Ecto neural progenitor cell (in vitro differentiated cells): ENCODE measurements at regions not wholly inside any gene's neighbourhood (a gene's known extent, or its start where the extent isn't known, plus 50 kb on each side); places are given as distances from the start of the nearest gene placed in this dataset.
"Not testable (repeated sequence)": the region's sequence is repeated elsewhere in the genome, so short reads cannot be mapped to it uniquely, and the experiment has no call there.

Experiments
- DNase-seq: peaks from one replicate; pipeline ENCODE4 v3.0.0-alpha.2; 2018; ENCODE audit warnings: low spot score

DNA sequence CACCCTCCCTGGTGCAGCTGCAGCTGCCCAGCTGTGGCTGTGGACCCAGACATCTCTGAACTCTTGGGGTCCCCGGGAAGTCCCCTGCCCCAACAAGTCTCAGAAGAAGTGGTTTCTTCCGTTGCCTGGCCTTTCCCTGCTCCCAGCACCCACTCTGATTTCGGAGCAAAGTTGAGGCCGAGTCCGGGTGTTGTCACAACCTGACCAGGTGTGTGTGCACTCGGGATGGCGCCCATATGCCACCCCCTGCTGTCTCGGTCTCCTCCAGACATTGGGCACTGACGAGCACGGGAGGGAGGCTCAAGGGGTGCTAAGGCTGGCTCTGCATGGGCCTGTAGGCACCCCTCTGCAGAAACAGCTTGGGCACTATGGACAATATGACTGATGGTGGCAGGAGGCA, 1055.3 kb downstream of the REEP3 start:
- DNase-seq = no peak

- not testable (repeated sequence) for DNase-seq
Measured at GRCh38 chr10:64578757-64579156, 1057.6 kb downstream of the REEP3 start.

GRCh38 chr10:64586934-64587503, 1065.8 kb downstream of the REEP3 start:
- DNase-seq = no peak

- DNase-seq = no peak
Measured at GRCh38 chr10:64594072-64594471, 1072.9 kb downstream of the REEP3 start.

DNA sequence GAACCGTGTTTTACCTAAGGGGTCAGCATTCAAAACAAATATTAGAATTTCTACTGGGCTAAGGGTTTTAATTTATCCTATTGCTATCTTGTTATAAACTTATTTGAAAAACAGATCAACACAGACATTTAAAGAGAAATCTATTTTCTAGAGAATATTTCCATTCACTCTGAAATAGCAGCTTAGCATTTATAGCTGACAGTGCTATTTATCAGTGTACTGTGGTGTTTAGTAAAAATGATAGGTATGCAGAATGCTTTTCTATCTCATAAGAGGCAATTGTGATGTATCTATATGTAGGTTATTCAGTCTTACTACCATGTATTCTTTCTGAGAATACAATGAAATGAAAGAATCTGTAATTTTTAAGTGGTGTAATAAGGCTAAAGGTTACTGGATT, 1077.4 kb downstream of the REEP3 start:
- DNase-seq = no peak

DNA sequence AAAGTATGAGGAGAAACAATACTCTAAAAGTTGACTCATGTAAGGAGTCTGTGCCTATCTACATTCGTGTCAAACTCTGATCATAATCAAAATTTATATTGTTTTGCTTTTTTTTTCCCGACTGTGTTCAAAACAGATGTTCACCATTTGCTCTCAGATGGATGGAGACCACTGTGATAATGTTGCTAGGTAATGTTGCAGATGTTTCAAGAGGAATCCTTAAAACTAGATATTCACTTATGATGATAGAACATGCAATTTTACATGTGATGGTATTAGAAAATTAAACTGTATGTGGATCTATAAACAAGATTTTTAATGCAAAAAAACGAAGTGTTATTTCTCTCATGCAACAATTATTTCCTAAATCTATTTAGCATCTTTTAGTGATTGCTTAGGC, 1080.1 kb downstream of the REEP3 start:
- no peak for DNase-seq

- DNase-seq = no peak
Measured at GRCh38 chr10:64617085-64617484, 1095.9 kb downstream of the REEP3 start.

GRCh38 chr10:64619102-64619501, 1097.9 kb downstream of the REEP3 start:
- DNase-seq = no peak

GRCh38 chr10:64626924-64627323, 1105.7 kb downstream of the REEP3 start:
- no peak for DNase-seq

- DNase-seq = no peak
Measured at GRCh38 chr10:64630534-64630933, 1109.3 kb downstream of the REEP3 start.

DNA sequence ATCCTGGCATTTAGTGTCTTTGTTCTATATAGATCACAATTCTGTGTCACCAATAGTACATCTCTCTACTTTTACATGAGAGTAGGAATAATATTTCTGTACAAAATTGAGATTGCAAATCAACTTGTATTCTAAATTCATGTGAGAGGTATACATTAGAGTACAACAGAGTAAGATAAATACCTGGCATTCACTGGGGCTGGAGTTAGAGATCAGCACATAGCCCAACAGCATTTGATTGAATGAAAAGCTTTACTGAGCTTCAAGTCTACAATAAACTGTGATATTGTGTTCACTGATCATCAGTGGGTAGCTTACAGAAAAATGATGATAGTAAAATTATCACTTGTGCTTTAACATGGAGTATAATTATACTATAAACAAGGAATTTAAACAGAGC, 1114.7 kb downstream of the REEP3 start:
- DNase-seq = no peak

- no peak for DNase-seq
Measured at GRCh38 chr10:64636461-64636860, 1115.3 kb downstream of the REEP3 start.

GRCh38 chr10:64637939-64638338, 1116.7 kb downstream of the REEP3 start:
- no peak for DNase-seq

- DNase-seq = no peak
Measured at GRCh38 chr10:64648915-64649314, 1127.7 kb downstream of the REEP3 start.

GRCh38 chr10:64658528-64658927, 1137.3 kb downstream of the REEP3 start:
- DNase-seq = no peak

- no peak for DNase-seq
Measured at GRCh38 chr10:64659311-64659710, 1138.1 kb downstream of the REEP3 start.

GRCh38 chr10:64682043-64682442, 1160.8 kb downstream of the REEP3 start:
- DNase-seq = no peak

GRCh38 chr10:64690194-64690593, 1169.0 kb downstream of the REEP3 start:
- DNase-seq = no peak

DNA sequence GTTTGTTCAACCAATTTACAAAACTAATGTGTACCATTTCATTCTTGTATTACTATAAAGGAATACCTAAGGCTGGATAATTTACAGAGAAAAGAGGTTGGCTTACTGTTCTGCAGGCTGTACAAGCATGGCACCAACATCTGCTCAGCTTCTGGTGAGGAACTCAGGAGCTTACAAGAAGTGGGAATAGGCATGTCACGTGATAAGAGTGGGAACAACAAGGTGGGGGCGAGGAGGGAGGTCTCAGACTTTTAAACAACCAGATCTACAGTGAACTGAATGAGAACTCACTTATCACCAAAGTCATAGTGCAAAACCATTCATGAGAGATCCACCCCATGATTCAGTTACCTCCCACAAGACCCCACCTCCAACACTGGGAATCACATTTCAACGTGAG, 1178.0 kb downstream of the REEP3 start:
- DNase-seq = no peak

DNA sequence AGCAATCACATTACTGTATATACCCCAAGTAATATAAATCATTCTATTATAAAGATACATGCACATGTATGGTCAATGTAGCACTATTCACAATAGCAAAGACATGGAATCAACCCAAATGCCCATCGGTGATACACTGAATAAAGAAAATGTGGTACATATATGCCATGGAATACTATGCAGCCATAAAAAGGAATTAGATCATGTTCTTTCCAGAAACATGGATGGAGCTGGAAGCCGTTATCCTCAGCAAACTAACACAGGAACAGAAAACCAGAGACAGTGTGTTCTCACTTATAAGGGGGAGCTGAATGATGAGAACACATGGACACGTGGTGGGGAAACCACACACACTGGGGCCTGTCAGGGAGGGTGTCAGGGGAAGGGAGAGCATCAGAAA, 1180.9 kb downstream of the REEP3 start:
- not testable (repeated sequence) for DNase-seq

- DNase-seq = no peak
Measured at GRCh38 chr10:64708884-64709681, 1187.9 kb downstream of the REEP3 start.

- no peak for DNase-seq
Measured at GRCh38 chr10:64726466-64726865, 1205.3 kb downstream of the REEP3 start.

- no peak for DNase-seq
Measured at GRCh38 chr10:64731016-64731415, 1209.8 kb downstream of the REEP3 start.
